ENCODE measurements at regions not wholly inside any gene's neighbourhood (a gene's known extent, or its start where the extent isn't known, plus 50 kb on each side); places are given as distances from the start of the nearest gene placed in this dataset.
"Not testable (repeated sequence)": the region's sequence is repeated elsewhere in the genome, so short reads cannot be mapped to it uniquely, and the experiment has no call there.

DNA sequence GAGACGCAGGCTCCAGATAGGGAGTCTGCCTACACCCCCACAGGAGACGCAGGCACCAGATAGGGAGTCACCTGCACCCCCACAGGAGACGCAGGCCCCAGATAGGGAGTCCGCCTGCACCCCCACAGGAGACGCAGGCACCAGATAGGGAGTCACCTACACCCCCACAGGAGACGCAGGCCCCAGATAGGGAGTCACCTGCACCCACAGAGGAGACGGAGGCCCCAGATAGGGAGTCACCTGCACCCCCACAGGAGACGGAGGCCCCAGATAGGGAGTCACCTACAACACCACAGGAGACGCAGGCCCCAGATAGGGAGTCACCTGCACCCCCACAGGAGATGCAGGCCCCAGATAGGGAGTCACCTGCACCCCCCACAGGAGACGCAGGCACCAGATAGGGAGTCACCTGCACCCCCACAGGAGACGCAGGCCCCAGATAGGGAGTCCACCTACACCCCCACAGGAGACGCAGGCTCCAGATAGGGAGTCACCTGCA is 77.2 kb upstream of the PPP2R2D start:
- not testable (repeated sequence) for H3K27ac ChIP-seq (ENCODE audit: low read depth, low read length); H3K36me3 ChIP-seq (ENCODE audit: control insufficient read depth in 5 of 5, insufficient read depth in 5 of 5, low read length in 5 of 5); H3K4me3 ChIP-seq (ENCODE audit: low read depth in 1 of 5, low read length in 5 of 5); H3K9ac ChIP-seq (ENCODE audit: low read length in 5 of 5); H3K4me1 ChIP-seq (ENCODE audit: control insufficient read depth in 5 of 5, insufficient read depth in 5 of 5, low read length in 5 of 5); H3K9me3 ChIP-seq (ENCODE audit: control insufficient read depth in 5 of 5, low read length in 5 of 5)
- peaks cover 7 to 21% (median 9%) of the 10 kb centered on the region in 5 donors for H3K27me3 ChIP-seq (ENCODE audit: control insufficient read depth in 5 of 5, insufficient read depth in 4 of 5, low read length in 5 of 5)

DNA sequence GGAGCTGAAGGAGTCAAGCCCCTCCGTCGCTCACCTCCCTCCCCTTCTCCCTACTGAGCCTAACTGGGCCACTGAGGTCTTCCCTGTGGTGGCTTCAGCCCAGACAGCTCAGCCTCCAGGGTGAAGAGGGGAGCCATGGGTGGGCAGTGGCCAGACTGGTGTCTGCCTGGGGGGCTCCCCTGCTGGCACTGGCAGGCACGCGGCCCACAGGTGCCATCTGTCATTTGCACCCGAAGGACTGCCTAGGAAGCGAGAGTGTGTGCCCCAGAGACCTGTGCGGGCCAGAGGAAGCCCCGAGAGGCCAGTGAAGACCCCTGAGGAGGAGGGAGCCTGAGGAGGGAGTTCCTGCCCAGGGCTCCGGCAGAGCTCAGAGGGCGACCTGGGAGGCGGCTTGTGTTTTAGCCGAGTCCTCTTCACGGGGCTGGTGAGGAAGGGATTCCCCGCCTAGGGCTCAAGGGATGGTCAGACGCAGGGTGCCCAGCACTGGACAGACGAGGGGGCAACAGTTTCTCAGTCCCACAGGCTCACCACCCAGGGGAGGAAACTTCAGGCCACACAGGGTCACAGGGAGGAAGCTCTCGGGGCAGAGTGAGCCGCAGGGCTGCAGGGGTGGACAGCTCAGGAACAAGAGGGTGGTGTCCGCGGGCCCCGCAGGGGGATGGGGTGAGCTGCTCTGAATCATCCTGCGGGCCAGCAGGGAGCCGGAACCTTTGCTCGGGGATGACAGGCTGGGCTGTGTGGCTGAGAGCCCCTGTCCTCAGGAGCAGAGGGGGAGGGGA is 76.2 kb upstream of the PPP2R2D start:
- H3K27ac ChIP-seq (ENCODE audit: low read depth, low read length) = no peak overlapping the region
- no peaks in the 10 kb centered on the region for H3K36me3 ChIP-seq (ENCODE audit: control insufficient read depth in 5 of 5, insufficient read depth in 5 of 5, low read length in 5 of 5)
- H3K9me3 ChIP-seq (ENCODE audit: control insufficient read depth in 5 of 5, low read length in 5 of 5) = peaks cover 0 to 7% (median 0%) of the 10 kb centered on the region in 5 donors
- H3K4me3 ChIP-seq (ENCODE audit: low read depth in 1 of 5, low read length in 5 of 5) = no peak overlapping the region
- H3K27me3 ChIP-seq (ENCODE audit: control insufficient read depth in 5 of 5, insufficient read depth in 4 of 5, low read length in 5 of 5) = peaks cover 4 to 24% (median 14%) of the 10 kb centered on the region in 5 donors
- no peak overlapping the region for H3K9ac ChIP-seq (ENCODE audit: low read length in 5 of 5)
- H3K4me1 ChIP-seq (ENCODE audit: control insufficient read depth in 5 of 5, insufficient read depth in 5 of 5, low read length in 5 of 5) = peaks cover 0 to 3% (median 3%) of the 10 kb centered on the region in 5 donors

DNA sequence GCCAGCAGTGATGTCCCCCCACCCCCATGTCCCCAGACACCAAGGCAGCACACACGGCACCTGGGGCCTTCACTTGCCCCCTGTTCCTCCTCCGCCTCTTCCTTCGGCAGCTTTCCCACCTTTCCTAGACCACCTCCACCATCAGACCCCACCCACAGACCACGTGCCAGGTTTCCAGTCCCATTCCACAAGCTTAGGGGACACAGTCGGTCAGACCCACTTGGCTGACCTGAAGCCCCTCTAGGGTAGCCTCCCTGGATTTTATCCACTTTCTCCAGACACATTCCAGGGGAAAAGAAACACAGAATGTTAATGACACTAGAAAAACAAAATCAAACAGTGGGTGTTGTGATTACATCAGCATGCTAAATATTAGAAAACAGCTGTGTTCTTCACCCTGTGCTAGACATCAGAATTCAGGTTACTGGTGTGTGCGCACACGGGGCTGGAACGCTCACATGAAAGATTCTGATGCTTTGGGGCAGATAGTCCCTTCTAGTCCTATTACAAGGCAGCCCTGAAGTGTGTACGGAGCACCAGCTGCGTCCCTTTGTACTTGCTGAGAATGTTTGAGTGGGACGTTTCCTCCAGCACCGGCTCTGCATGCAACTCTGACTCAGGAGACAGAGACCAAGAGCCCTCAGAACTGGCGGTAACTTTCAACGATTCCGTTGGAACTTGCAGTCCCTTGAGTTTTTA is 75.5 kb upstream of the PPP2R2D start:
- Histone ChIP-seq H3K36me3 (ENCODE audit: control insufficient read depth in 5 of 5, insufficient read depth in 5 of 5, low read length in 5 of 5) (no peaks in the 10 kb centered on the region), H3K9ac (ENCODE audit: low read length in 5 of 5) (no peak overlapping the region), H3K4me3 (ENCODE audit: low read depth in 1 of 5, low read length in 5 of 5) (no peak overlapping the region), H3K4me1 (ENCODE audit: control insufficient read depth in 5 of 5, insufficient read depth in 5 of 5, low read length in 5 of 5) (no peaks in the 10 kb centered on the region), H3K9me3 (ENCODE audit: control insufficient read depth in 5 of 5, low read length in 5 of 5) (peaks cover 0 to 7% (median 0%) of the 10 kb centered on the region in 5 donors), H3K27ac (ENCODE audit: low read depth, low read length) (no peak overlapping the region), H3K27me3 (ENCODE audit: control insufficient read depth in 5 of 5, insufficient read depth in 4 of 5, low read length in 5 of 5) (peaks cover 7 to 27% (median 14%) of the 10 kb centered on the region in 5 donors)

DNA sequence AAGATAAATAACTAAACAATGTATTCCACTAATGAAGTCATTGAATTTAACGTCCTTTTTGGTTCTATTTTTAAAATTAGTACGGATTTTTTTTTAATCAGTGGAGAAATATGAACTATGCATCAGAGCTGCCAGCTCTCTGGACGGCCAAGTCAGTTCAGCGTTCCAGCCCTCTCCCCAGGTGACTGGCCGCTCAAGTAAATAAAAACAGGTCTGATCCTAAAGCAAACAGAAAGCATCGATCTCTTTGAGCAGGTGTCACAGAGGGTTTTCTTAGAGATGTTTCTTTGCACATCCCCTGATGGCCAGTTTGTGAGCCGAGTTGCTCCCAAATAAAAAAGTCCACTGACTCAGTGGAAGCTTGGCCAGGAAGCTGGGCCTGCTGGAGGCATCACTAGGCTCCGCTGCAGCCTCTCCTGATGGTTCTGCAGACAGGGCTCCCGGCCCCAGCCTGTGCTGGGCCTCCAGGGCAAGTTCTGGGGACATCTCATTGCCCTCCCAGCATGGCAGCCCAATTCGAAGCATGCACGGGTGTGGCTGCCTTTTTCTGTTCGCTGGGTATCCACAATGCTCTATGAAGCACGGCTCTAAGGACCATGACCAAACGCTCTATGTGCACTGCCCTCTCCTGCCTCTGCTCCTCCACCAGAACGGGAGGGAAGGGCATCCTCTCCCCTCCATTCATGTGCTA is 74.7 kb upstream of the PPP2R2D start:
- H3K9me3 ChIP-seq (ENCODE audit: control insufficient read depth in 5 of 5, low read length in 5 of 5) = peaks cover 0 to 7% (median 0%) of the 10 kb centered on the region in 5 donors
- no peak overlapping the region for H3K9ac ChIP-seq (ENCODE audit: low read length in 5 of 5)
- no peak overlapping the region for H3K4me3 ChIP-seq (ENCODE audit: low read depth in 1 of 5, low read length in 5 of 5)
- peaks cover 11 to 35% (median 22%) of the 10 kb centered on the region in 5 donors for H3K27me3 ChIP-seq (ENCODE audit: control insufficient read depth in 5 of 5, insufficient read depth in 4 of 5, low read length in 5 of 5)
- no peaks in the 10 kb centered on the region for H3K4me1 ChIP-seq (ENCODE audit: control insufficient read depth in 5 of 5, insufficient read depth in 5 of 5, low read length in 5 of 5)
- no peak overlapping the region for H3K27ac ChIP-seq (ENCODE audit: low read depth, low read length)
- no peaks in the 10 kb centered on the region for H3K36me3 ChIP-seq (ENCODE audit: control insufficient read depth in 5 of 5, insufficient read depth in 5 of 5, low read length in 5 of 5)

DNA sequence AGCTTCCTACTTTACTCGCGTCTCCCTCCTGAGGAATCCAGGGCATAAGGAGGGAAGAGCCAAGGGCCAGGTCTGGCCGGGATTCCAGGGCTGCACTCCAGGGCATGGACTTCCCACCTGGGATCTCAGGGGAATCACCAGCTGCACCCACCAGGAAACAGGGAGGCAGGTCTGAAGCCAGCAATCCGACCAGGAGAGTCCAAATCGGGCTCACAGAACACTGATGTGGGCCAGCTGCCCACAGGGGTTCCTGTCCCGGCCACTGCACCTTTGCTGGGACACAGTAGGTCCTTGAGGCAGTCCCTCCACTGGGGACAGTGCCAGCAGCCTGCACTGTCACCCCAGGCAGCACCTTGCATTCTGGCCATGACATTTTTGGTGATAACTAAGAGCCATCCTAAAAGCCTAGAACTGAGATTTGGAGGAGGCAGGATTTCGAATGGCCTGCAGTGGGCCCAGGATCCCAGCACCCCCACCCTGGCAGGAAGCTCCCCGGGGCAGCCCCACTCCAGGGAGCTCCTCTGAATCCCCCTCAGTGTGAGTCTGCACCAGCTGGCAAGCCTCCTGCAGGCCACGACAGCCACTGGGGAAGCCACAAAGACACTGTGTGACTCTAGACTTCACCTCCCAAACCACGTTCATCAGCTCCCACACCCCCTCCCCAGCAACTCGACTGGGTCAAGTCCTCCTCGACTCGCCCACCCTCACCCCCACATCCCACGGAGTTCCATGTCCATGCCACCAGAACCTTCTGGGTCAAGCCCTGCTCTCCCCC is 71.5 kb upstream of the PPP2R2D start:
- H3K9me3 ChIP-seq (ENCODE audit: control insufficient read depth in 5 of 5, low read length in 5 of 5) = peaks cover 0 to 7% (median 3%) of the 10 kb centered on the region in 5 donors
- H3K9ac ChIP-seq (ENCODE audit: low read length in 5 of 5) = no peak overlapping the region
- no peak overlapping the region for H3K27ac ChIP-seq (ENCODE audit: low read depth, low read length)
- H3K4me3 ChIP-seq (ENCODE audit: low read depth in 1 of 5, low read length in 5 of 5) = no peak overlapping the region
- no peaks in the 10 kb centered on the region for H3K4me1 ChIP-seq (ENCODE audit: control insufficient read depth in 5 of 5, insufficient read depth in 5 of 5, low read length in 5 of 5)
- H3K27me3 ChIP-seq (ENCODE audit: control insufficient read depth in 5 of 5, insufficient read depth in 4 of 5, low read length in 5 of 5) = peaks cover 9 to 40% (median 23%) of the 10 kb centered on the region in 5 donors
- H3K36me3 ChIP-seq (ENCODE audit: control insufficient read depth in 5 of 5, insufficient read depth in 5 of 5, low read length in 5 of 5) = no peaks in the 10 kb centered on the region

DNA sequence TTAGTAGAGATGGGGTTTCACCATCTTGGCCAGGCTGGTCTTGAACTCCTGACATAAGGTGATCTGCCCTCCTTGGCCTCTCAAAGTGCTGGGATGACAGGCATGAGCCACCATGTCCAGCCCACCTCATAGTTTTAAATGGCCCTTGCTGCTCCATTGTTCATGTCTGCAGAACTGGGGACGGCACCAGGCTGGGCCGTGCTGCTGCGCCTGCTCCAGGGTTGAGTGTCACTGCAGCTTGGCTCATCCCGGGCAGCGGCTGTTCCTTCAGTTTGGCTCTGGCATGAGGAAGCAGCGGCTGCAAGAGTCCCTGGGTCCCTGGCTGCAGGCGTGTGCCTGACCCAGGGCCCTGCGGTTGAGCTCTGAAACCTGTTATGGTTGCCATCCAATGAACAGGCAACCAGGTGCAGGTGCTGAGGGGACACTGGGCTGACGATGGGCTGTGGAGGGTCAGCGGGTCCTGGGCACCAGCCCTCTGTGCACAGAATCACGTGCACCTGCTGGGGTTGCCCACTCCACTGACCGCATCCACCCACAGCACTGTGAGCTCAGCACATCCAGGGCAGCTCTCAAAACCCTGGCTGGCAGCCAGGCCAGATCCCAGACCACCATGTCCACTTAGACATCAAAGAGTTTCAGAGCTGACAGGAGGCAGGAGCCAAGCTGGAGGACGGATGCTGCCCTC is 70.2 kb upstream of the PPP2R2D start:
- H3K27ac ChIP-seq (ENCODE audit: low read depth, low read length) = no peak overlapping the region
- no peaks in the 10 kb centered on the region for H3K36me3 ChIP-seq (ENCODE audit: control insufficient read depth in 5 of 5, insufficient read depth in 5 of 5, low read length in 5 of 5)
- no peak overlapping the region for H3K4me3 ChIP-seq (ENCODE audit: low read depth in 1 of 5, low read length in 5 of 5)
- peaks cover 8 to 32% (median 17%) of the 10 kb centered on the region in 5 donors for H3K27me3 ChIP-seq (ENCODE audit: control insufficient read depth in 5 of 5, insufficient read depth in 4 of 5, low read length in 5 of 5)
- H3K9me3 ChIP-seq (ENCODE audit: control insufficient read depth in 5 of 5, low read length in 5 of 5) = peaks cover 0 to 8% (median 8%) of the 10 kb centered on the region in 5 donors
- no peaks in the 10 kb centered on the region for H3K4me1 ChIP-seq (ENCODE audit: control insufficient read depth in 5 of 5, insufficient read depth in 5 of 5, low read length in 5 of 5)
- no peak overlapping the region for H3K9ac ChIP-seq (ENCODE audit: low read length in 5 of 5)

DNA sequence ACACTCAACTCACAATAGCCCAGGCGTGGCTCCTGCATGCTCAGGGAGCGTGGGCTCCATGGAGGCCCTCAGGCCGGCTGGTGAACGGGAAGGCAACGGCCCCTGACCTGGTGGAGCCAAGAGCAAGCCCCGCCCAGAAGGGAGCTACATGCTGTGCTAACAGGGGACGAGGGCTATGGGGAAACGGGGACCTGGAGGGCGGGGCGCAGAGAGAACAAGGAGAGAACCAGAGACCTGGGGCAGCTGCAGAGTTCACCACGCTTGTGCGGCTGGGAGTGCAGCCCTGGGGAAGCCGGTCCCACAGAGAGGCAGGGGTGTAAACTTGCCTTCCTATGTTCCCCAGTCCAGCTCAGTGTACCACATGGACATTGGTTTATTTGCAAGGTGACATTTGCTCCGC is 69.2 kb upstream of the PPP2R2D start:
- no peak overlapping the region for H3K9ac ChIP-seq (ENCODE audit: low read length in 5 of 5)
- H3K9me3 ChIP-seq (ENCODE audit: control insufficient read depth in 5 of 5, low read length in 5 of 5) = peaks cover 0 to 8% (median 8%) of the 10 kb centered on the region in 5 donors
- H3K27me3 ChIP-seq (ENCODE audit: control insufficient read depth in 5 of 5, insufficient read depth in 4 of 5, low read length in 5 of 5) = peaks cover 8 to 29% (median 15%) of the 10 kb centered on the region in 5 donors
- H3K4me3 ChIP-seq (ENCODE audit: low read depth in 1 of 5, low read length in 5 of 5) = no peak overlapping the region
- no peaks in the 10 kb centered on the region for H3K36me3 ChIP-seq (ENCODE audit: control insufficient read depth in 5 of 5, insufficient read depth in 5 of 5, low read length in 5 of 5)
- no peak overlapping the region for H3K27ac ChIP-seq (ENCODE audit: low read depth, low read length)
- no peaks in the 10 kb centered on the region for H3K4me1 ChIP-seq (ENCODE audit: control insufficient read depth in 5 of 5, insufficient read depth in 5 of 5, low read length in 5 of 5)

DNA sequence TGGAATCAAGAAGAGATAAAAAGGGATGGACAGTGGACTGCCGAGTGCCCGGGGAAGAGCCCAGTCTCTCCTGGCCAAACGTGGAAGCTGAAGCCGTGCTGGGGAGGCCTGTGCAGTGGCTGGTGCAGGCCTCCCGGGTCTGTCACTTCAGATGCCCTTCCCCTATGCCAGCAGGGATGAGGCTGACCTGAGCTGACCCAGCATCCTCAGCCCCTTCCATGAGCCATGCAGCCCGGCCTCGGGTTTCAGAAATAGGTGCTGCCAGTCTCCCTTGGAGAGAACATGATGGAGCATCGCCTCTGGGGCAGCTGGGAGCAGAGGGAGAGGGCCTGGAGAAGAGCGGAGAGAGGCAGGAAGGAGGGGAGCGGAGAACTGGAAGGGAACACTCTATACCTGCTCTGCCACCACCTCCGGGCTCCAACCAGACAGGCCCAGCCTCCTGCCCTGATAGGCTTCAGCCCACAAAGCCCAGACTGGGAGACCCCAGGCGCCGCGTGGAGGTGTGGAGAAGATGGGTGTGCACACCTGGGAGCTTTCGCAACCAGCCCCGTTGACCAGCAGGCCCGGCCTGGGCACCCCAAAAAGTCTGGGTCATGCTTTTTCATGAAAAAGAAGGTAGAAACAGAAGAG is 68.6 kb upstream of the PPP2R2D start:
- no peak overlapping the region for H3K4me3 ChIP-seq (ENCODE audit: low read depth in 1 of 5, low read length in 5 of 5)
- H3K9me3 ChIP-seq (ENCODE audit: control insufficient read depth in 5 of 5, low read length in 5 of 5) = peaks cover 0 to 8% (median 8%) of the 10 kb centered on the region in 5 donors
- peaks cover 8 to 29% (median 15%) of the 10 kb centered on the region in 5 donors for H3K27me3 ChIP-seq (ENCODE audit: control insufficient read depth in 5 of 5, insufficient read depth in 4 of 5, low read length in 5 of 5)
- no peak overlapping the region for H3K9ac ChIP-seq (ENCODE audit: low read length in 5 of 5)
- no peaks in the 10 kb centered on the region for H3K36me3 ChIP-seq (ENCODE audit: control insufficient read depth in 5 of 5, insufficient read depth in 5 of 5, low read length in 5 of 5)
- H3K27ac ChIP-seq (ENCODE audit: low read depth, low read length) = no peak overlapping the region
- no peaks in the 10 kb centered on the region for H3K4me1 ChIP-seq (ENCODE audit: control insufficient read depth in 5 of 5, insufficient read depth in 5 of 5, low read length in 5 of 5)

DNA sequence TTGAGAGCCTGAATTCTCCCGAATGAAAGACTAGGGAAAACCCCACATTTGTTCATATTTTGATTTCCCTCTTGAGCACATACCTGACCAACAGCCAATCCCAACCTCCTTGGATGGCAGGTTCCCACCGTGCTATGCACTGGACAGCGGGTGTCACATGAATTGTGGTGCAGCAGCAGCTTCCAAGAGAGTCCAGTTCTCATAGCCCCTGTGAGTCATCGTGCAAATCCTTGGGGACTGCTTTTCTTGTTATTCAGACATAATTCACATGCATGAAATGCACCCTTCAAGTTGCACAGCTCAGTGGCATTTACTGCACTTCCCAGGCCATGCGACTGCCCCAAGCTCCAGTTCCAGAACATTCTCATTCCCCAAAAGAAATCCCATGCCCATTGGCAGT is 67.8 kb upstream of the PPP2R2D start:
- Histone ChIP-seq H3K36me3 (ENCODE audit: control insufficient read depth in 5 of 5, insufficient read depth in 5 of 5, low read length in 5 of 5) (no peaks in the 10 kb centered on the region), H3K9ac (ENCODE audit: low read length in 5 of 5) (no peak overlapping the region), H3K4me1 (ENCODE audit: control insufficient read depth in 5 of 5, insufficient read depth in 5 of 5, low read length in 5 of 5) (no peaks in the 10 kb centered on the region), H3K9me3 (ENCODE audit: control insufficient read depth in 5 of 5, low read length in 5 of 5) (peaks cover 0 to 8% (median 8%) of the 10 kb centered on the region in 5 donors), H3K27ac (ENCODE audit: low read depth, low read length) (no peak overlapping the region), H3K4me3 (ENCODE audit: low read depth in 1 of 5, low read length in 5 of 5) (no peak overlapping the region), H3K27me3 (ENCODE audit: control insufficient read depth in 5 of 5, insufficient read depth in 4 of 5, low read length in 5 of 5) (peaks cover 8 to 29% (median 15%) of the 10 kb centered on the region in 5 donors)
